ENCODE measurements at regions not wholly inside any gene's neighbourhood (a gene's known extent, or its start where the extent isn't known, plus 50 kb on each side); places are given as distances from the start of the nearest gene placed in this dataset.

DNA sequence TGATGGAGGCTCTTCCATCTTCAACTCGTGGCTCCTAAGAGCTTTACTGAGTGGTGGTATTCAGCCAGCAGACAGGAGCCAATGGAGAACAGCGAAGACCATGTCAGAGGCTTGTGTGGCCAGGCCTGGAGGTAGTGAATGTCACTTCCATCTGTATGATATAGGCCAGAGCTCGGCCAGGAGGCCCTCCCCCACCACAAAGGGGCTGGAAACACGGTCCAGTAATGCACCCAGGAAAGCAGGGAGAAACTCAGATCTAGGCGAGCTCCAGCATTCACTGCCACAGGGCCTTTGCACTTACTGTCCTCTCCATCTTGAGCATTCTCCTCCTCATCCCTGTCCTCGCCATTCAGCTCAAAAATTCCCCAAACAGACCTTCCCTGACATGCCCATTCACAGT lies 555.3 kb upstream of the C16orf82 start:
- TF ChIP-seq MYC (IDR thresholded peaks at IDR 0.05; ENCODE audit: low read depth, low read length) (no peak), POLR2A (IDR thresholded peaks at IDR 0.05; ENCODE audit: extremely low read depth, insufficient read length) (no peak), CTCF (IDR thresholded peaks at IDR 0.05; ENCODE audit: low read depth, low read length) (no peak)
- TF ChIP-seq, protein P1, sequence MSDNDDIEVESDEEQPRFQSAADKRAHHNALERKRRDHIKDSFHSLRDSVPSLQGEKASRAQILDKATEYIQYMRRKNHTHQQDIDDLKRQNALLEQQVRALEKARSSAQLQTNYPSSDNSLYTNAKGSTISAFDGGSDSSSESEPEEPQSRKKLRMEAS (IDR thresholded peaks at IDR 0.05; ENCODE audit: low read depth, low read length), result no peak
- H3K4me3 ChIP-seq (ENCODE audit: low read depth, low read length), result no peak overlapping the region
- DNase-seq (ENCODE audit: low read depth), result no peak

DNA sequence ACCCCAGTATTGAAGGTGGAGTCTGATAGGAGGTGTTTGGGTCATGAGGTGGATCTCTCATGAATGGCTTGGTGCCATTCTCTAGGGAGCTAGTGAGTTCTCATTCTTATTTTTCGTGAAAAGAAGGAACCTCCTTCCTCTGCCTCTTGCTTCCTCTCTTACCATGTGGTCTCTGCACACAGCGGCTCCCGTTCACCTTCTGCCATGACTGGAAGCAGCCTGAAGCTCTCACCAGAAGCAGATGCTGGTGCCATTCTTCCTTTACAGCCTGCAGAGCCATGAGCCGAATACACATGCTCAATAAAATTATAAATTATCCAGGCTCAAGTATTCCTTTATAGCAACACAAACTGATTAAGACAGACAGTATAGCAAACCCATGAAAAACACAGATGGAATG lies 545.1 kb upstream of the C16orf82 start:
- no peak for DNase-seq (ENCODE audit: low read depth)
- H3K4me3 ChIP-seq (ENCODE audit: low read depth, low read length), result no peak overlapping the region
- TF ChIP-seq, protein P1 (IDR thresholded peaks at IDR 0.05; ENCODE audit: low read depth, low read length), result no peak
- TF ChIP-seq POLR2A (IDR thresholded peaks at IDR 0.05; ENCODE audit: extremely low read depth, insufficient read length), result no peak

DNA sequence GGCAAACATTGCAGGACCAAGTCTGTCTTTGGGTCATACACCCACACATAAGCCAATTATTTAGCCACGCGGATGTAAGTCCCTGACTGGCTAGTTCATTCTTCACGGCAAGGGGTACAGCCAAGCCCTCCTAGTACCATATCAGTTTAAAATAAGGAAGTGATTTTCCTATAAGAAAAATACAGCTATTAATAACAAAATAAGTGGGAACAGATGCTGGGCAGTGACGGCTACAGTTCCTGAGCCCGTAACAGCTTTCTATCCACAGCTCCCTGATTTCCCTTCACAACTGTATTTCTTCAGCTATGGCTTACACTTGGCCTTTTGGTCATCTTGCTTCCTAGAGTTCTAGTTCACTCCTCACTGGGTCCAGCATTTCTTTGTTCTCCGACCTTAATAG lies 542.4 kb upstream of the C16orf82 start:
- DNase-seq (ENCODE audit: low read depth), result no peak
- no peak for TF ChIP-seq POLR2A (IDR thresholded peaks at IDR 0.05; ENCODE audit: extremely low read depth, insufficient read length)
- TF ChIP-seq MYC (IDR thresholded peaks at IDR 0.05; ENCODE audit: low read depth, low read length), result no peak
- TF ChIP-seq CTCF (IDR thresholded peaks at IDR 0.05; ENCODE audit: low read depth, low read length), result no peak
- TF ChIP-seq, protein P1 (IDR thresholded peaks at IDR 0.05; ENCODE audit: low read depth, low read length), result no peak

GRCh38 chr16:26524846-26525245 lies 541.9 kb upstream of the C16orf82 start:
- DNase-seq (ENCODE audit: low read depth), result no peak
- TF ChIP-seq MYC (IDR thresholded peaks at IDR 0.05; ENCODE audit: low read depth, low read length) (no peak), CTCF (IDR thresholded peaks at IDR 0.05; ENCODE audit: low read depth, low read length) (no peak), POLR2A (IDR thresholded peaks at IDR 0.05; ENCODE audit: extremely low read depth, insufficient read length) (no peak)
- TF ChIP-seq, protein P1 (IDR thresholded peaks at IDR 0.05; ENCODE audit: low read depth, low read length), result no peak
- no peak overlapping the region for H3K4me3 ChIP-seq (ENCODE audit: low read depth, low read length)

More for the DNA sequence above, 542.4 kb upstream of the C16orf82 start:
- H3K4me3 ChIP-seq (ENCODE audit: low read depth, low read length), result no peak overlapping the region

DNA sequence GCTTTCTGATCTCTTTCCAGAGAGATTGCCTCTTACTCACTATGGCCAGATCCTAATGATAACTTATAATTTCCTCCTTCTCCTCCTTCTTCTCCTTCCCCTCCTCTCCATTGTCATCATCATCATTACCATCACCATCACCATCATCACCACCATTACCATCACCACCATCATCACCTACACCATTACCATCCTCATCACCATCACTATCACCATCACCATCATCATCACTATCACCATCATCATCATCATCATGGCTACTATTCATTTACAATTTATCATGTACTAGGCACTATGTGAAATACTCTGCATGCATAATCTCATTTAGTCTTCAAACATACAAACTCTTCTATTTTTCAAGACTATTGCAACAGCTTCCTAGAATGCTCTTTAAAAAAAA lies 540.9 kb upstream of the C16orf82 start:
- DNase-seq (ENCODE audit: low read depth), result no peak
- no peak overlapping the region for H3K4me3 ChIP-seq (ENCODE audit: low read depth, low read length)
- TF ChIP-seq MYC (IDR thresholded peaks at IDR 0.05; ENCODE audit: low read depth, low read length), result no peak
- no peak for TF ChIP-seq CTCF (IDR thresholded peaks at IDR 0.05; ENCODE audit: low read depth, low read length)
- no peak for TF ChIP-seq POLR2A (IDR thresholded peaks at IDR 0.05; ENCODE audit: extremely low read depth, insufficient read length)
- TF ChIP-seq, protein P1 (IDR thresholded peaks at IDR 0.05; ENCODE audit: low read depth, low read length), result no peak

DNA sequence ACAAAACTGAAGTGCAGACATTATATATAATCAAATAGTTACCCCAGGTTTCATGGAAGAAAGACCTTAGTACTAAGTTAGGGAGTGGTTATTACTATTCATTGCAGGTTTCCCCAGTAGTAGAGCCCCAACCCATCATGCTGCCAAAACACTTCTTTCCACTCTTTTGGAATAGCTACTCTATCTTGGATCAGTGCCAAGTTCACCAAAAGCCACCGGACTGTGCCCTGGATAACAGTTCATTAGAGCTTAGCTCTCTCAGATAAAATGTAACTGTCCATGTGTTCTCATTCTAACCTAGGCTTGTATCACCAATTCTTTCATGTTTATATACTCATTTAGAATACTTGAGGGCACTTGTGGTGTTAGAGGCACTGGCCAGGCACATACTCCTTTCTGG lies 540.1 kb upstream of the C16orf82 start:
- H3K4me3 ChIP-seq (ENCODE audit: low read depth, low read length), result no peak overlapping the region
- TF ChIP-seq CTCF (IDR thresholded peaks at IDR 0.05; ENCODE audit: low read depth, low read length), result no peak
- TF ChIP-seq, protein P1 (IDR thresholded peaks at IDR 0.05; ENCODE audit: low read depth, low read length), result no peak
- no peak for TF ChIP-seq POLR2A (IDR thresholded peaks at IDR 0.05; ENCODE audit: extremely low read depth, insufficient read length)
- no peak for TF ChIP-seq MYC (IDR thresholded peaks at IDR 0.05; ENCODE audit: low read depth, low read length)
- DNase-seq (ENCODE audit: low read depth), result no peak
